Uterus (tissue), 3 donors: ENCODE measurements at regions not wholly inside any gene's neighbourhood (a gene's known extent, or its start where the extent isn't known, plus 50 kb on each side); places are given as distances from the start of the nearest gene placed in this dataset.

Source experiments
- DNase-seq, 2 donors: peaks; one replicate each; pipeline ENCODE4 v3.0.0-alpha.2; 2019 to 2020
- H3K27ac ChIP-seq, 2 donors: fragments of 200-600 bp; sonication (generic); 1 replicate in 1 of 2; 2 replicates in 1 of 2; pipeline ENCODE4 v1.5.1; 2016 to 2018
- H3K27me3 ChIP-seq, 2 donors: fragments of 200-600 bp; sonication (generic); one replicate each; pipeline ENCODE4 v1.5.1; 2018 to 2019; ENCODE audit warnings: control low read depth in 1 of 2
- H3K36me3 ChIP-seq, 2 donors: fragments of 200-600 bp; sonication (generic); one replicate each; pipeline ENCODE4 v1.5.1; 2019; ENCODE audit warnings: control low read depth in 1 of 2
- H3K4me1 ChIP-seq, 2 donors: fragments of 200-600 bp; sonication (generic); one replicate each; pipeline ENCODE4 v1.5.1; 2018 to 2019; ENCODE audit warnings: control low read depth in 1 of 2
- H3K4me3 ChIP-seq, 2 donors: fragments of 200-600 bp; sonication (generic); 1 replicate in 1 of 2; 2 replicates in 1 of 2; pipeline ENCODE4 v1.5.1; 2018 to 2019; ENCODE audit warnings: mild to moderate bottlenecking in 1 of 2
- H3K9me3 ChIP-seq, 2 donors: fragments of 200-600 bp; sonication (generic); one replicate each; pipeline ENCODE4 v1.5.1; 2019; ENCODE audit warnings: control low read depth in 1 of 2
- POLR2A ChIP-seq, 2 donors: fragments of 450-650 bp; IDR thresholded peaks; one replicate each; pipeline ENCODE4 v1.6.1; 2016; ENCODE audit warnings: antibody characterized with exemption in 2 of 2, mild to moderate bottlenecking in 1 of 2, moderate library complexity in 1 of 2
- intact Hi-C: fragments of 100-400 bp; cut with DNase I; formaldehyde crosslinking; loops from one replicate; pipeline ENCODE4 v1.15.1; 2023; ENCODE audit warnings: low total_unique reads
- TF ChIP-seq, protein P1 (sequence below), 4 experiments: fragments of 200-600 bp in 2 of 4; fragments of 450-650 bp in 2 of 4; sonication (generic) in 2 of 4; IDR thresholded peaks; one replicate each; pipeline ENCODE4 v1.5.1; 2016 to 2019; ENCODE audit warnings: antibody characterized with exemption in 4 of 4, mild to moderate bottlenecking in 2 of 4, moderate library complexity in 1 of 4
- donor health status: DM: yes; HTN: yes; CAD: no.

DNA sequence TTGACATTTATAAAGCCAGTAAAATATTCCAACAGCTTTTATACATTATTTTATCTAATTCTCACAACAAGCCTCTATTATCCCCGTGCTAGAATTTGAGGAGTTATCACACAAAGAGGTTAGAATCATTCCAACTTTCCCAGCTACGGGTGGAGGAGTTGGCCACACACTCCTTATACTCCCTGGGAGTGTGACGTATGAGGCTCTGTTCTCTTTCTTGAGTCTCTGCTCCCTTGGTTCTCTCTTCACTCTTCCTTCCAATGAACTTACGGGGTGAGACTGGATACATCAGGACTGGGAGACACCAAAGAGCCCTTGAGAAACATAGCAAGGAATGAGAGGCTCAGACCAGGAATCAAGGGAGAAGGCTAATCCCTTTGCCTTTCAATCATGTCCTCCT is 185.6 kb upstream of the TAB2 start:
- H3K4me1 ChIP-seq = no peaks in the 10 kb centered on the region
- H3K36me3 ChIP-seq = no peaks in the 10 kb centered on the region
- no peaks in the 10 kb centered on the region for H3K9me3 ChIP-seq
- no peak for TF ChIP-seq POLR2A (IDR thresholded peaks at IDR 0.05)
- no peak overlapping the region for H3K4me3 ChIP-seq
- intact Hi-C loops = no loop called here
- no peak overlapping the region for H3K27ac ChIP-seq
- DNase-seq = no peak
- no peaks in the 10 kb centered on the region for H3K27me3 ChIP-seq

DNA sequence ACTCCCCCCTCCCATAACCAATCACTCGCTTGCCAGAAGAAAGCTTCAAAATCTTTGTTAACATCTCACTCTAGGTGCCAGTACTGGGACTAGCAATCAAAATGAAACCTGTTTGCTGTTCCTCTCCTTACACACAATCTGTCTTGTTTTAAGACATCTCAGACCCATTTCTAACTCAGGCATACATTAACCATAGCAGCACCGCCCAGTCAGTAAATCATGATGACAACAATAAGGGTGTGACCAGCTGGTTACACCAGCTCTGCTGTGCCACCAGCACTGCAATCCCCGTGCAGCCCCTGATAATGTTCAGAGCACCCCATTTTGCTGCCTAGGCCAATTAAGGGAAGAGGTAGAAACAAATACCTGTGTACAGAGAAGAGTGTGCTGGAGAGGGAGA is 185.2 kb upstream of the TAB2 start:
- Histone ChIP-seq H3K27me3 (no peaks in the 10 kb centered on the region), H3K36me3 (no peaks in the 10 kb centered on the region), H3K9me3 (no peaks in the 10 kb centered on the region), H3K27ac (no peak overlapping the region), H3K4me1 (no peaks in the 10 kb centered on the region), H3K4me3 (no peak overlapping the region)
- intact Hi-C loops = no loop called here
- no peak for DNase-seq
- TF ChIP-seq POLR2A (IDR thresholded peaks at IDR 0.05) = no peak

DNA sequence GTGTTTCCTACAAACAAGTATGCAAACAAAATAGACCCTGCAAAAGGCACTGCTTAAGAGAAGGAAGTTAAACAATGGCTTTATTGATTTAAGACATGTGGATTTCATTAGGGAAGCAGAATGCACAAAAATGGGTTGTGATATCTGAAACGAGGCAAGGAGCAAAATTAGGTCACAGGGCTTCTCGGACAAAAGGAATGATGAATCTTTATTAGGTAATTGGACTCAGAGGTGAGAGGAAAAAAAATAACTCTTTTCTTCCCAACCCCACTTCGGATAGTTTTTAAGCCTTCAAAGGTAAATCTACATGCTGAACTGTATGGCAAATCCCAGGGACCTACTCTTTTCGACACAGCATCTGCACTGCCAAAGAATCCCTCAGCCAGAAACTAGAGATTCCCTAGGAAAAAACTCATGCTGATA is 183.0 kb upstream of the TAB2 start:
- H3K36me3 ChIP-seq = no peaks in the 10 kb centered on the region
- TF ChIP-seq POLR2A (IDR thresholded peaks at IDR 0.05) = no peak
- H3K4me3 ChIP-seq = no peak overlapping the region
- no peaks in the 10 kb centered on the region for H3K4me1 ChIP-seq
- H3K9me3 ChIP-seq = no peaks in the 10 kb centered on the region
- H3K27ac ChIP-seq = no peak overlapping the region
- intact Hi-C loops = no loop called here
- H3K27me3 ChIP-seq = no peaks in the 10 kb centered on the region
- no peak for DNase-seq

DNA sequence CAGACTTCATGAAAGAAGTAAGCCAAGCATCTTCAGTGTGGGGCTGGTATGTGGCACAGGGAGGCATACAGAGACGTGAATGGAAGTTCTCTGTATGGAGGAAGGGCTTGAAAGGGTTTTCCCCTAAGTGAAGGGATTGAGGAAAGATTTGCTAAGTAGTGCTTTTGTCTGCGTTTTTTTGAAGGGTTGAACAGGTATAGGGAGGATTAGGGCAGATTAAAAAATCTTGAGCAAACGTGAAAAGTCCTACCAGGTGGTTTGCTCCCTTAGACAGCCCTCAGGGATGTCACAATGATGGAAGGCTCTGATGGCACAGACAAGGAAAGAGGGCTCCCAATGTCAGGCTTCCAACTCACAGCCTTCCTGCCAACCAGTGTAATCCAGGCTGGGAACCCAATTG is 181.7 kb upstream of the TAB2 start:
- Histone ChIP-seq H3K27me3 (no peaks in the 10 kb centered on the region), H3K4me1 (no peaks in the 10 kb centered on the region), H3K4me3 (no peak overlapping the region), H3K9me3 (no peaks in the 10 kb centered on the region), H3K27ac (no peak overlapping the region), H3K36me3 (no peaks in the 10 kb centered on the region)
- no peak for DNase-seq
- intact Hi-C loops = no loop called here
- TF ChIP-seq POLR2A (IDR thresholded peaks at IDR 0.05) = no peak
- TF ChIP-seq, protein P1, sequence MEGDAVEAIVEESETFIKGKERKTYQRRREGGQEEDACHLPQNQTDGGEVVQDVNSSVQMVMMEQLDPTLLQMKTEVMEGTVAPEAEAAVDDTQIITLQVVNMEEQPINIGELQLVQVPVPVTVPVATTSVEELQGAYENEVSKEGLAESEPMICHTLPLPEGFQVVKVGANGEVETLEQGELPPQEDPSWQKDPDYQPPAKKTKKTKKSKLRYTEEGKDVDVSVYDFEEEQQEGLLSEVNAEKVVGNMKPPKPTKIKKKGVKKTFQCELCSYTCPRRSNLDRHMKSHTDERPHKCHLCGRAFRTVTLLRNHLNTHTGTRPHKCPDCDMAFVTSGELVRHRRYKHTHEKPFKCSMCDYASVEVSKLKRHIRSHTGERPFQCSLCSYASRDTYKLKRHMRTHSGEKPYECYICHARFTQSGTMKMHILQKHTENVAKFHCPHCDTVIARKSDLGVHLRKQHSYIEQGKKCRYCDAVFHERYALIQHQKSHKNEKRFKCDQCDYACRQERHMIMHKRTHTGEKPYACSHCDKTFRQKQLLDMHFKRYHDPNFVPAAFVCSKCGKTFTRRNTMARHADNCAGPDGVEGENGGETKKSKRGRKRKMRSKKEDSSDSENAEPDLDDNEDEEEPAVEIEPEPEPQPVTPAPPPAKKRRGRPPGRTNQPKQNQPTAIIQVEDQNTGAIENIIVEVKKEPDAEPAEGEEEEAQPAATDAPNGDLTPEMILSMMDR (IDR thresholded peaks at IDR 0.05) = no peak

DNA sequence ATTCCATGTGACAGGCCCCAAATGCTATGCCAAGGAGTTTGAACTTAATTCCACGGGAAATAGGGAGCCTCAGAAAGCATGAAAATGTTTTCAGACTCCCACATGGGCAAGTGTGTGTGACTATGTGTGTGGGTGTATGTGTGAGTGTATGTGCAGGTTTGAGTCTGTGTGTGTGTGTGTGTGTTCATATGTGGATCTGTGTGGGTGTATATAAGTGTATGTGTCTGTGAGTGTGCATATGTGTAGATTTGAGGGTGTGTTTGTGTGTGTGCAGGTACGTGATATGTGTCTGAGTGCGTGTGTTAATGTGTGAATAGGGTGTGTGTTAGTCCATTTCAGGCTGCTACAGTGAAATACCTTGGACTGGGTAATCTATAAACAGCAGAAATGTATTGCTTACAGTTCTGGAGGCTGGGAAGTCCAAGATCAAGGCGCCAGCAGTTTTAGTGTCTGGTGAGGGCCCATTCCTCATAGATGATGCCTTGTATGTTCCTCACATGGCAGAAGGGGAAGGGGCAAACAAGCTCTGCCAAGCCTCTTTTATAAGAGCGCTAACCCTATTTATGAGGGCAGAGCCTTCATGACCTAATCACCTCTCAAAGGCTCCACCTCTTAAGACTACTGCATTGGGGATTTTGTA is 181.1 kb upstream of the TAB2 start:
- Histone ChIP-seq H3K4me3 (no peak overlapping the region), H3K27ac (no peak overlapping the region), H3K36me3 (no peaks in the 10 kb centered on the region), H3K9me3 (no peaks in the 10 kb centered on the region), H3K4me1 (no peaks in the 10 kb centered on the region), H3K27me3 (no peaks in the 10 kb centered on the region)
- TF ChIP-seq, protein P1 (IDR thresholded peaks at IDR 0.05) = no peak
- TF ChIP-seq POLR2A (IDR thresholded peaks at IDR 0.05) = no peak
- no peak for DNase-seq
- intact Hi-C loops = no loop called here

DNA sequence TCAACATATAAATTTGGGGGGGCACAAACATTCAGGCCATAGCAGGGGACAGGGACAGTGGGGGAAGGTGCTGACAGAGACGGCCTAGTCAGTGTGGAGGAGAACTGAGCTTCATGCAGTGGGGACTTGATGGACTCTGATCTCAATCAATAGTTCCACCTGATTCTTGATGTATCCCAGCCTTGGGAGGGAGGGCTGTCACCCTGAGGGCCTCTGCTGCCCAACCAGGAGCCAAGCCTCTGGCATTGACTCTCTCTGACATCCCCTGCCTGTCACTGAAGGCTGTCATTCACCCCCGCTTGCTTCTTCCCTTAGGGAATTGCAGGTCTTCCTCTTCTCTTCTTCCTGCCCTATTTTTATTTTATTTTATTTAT is 180.6 kb upstream of the TAB2 start:
- H3K4me1 ChIP-seq = no peaks in the 10 kb centered on the region
- TF ChIP-seq, protein P1 (IDR thresholded peaks at IDR 0.05) = no peak
- no peak for TF ChIP-seq POLR2A (IDR thresholded peaks at IDR 0.05)

DNA sequence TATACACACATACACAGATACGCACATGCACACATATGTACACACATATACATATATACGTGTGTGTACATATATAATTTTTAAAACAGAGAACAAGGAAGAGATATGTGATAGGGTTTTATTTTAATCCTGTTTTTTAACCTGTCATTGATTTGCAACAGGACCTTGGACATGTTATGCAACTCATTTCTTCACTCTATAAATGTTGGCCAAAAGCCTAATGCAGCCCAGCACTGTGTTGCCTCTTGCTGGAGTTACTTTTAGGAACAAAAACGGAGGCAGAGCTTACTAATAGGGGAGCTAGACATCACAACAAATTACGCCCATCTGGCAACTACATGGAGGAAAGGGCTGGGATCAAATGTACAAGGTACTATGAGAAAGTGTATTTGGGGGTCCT is 179.9 kb upstream of the TAB2 start:
- Histone ChIP-seq H3K4me3 (no peak overlapping the region), H3K27me3 (no peaks in the 10 kb centered on the region), H3K4me1 (no peaks in the 10 kb centered on the region), H3K36me3 (no peaks in the 10 kb centered on the region), H3K9me3 (no peaks in the 10 kb centered on the region), H3K27ac (no peak overlapping the region)
- DNase-seq = no peak
- TF ChIP-seq, protein P1 (IDR thresholded peaks at IDR 0.05) = no peak
- no peak for TF ChIP-seq POLR2A (IDR thresholded peaks at IDR 0.05)
- intact Hi-C loops = no loop called here

More for the DNA sequence above, 180.6 kb upstream of the TAB2 start:
- H3K27me3 ChIP-seq = no peaks in the 10 kb centered on the region
- H3K4me3 ChIP-seq = no peak overlapping the region
- no peak for DNase-seq
- H3K36me3 ChIP-seq = no peaks in the 10 kb centered on the region
- no peak overlapping the region for H3K27ac ChIP-seq
- no peaks in the 10 kb centered on the region for H3K9me3 ChIP-seq
- intact Hi-C loops = no loop called here
